ENCODE measurements at regions not wholly inside any gene's neighbourhood (a gene's known extent, or its start where the extent isn't known, plus 50 kb on each side); places are given as distances from the start of the nearest gene placed in this dataset.

DNA sequence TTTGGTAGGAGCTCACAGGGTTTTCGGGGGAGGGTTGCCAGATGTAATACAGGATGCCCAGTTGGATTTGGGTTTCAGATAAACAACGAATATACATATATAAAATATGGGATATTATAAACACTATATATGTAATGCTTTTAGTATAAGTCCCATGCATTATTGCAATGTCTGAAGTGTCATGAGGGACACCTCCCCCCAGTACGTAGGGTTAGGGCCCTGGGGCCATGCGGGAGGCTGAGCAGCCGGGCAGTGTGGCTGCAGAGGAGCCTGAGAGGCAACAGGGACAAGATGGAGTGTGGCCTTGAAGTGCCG is 148.9 kb downstream of the SMAD6 start:
- Histone ChIP-seq H3K36me3 (ENCODE audit: control insufficient read depth in 3 of 3, insufficient read depth in 2 of 3, low read depth in 1 of 3, low read length in 3 of 3) (peaks cover 0 to 4% (median 0%) of the 10 kb centered on the region in 3 donors), H3K9me3 (ENCODE audit: control insufficient read depth in 2 of 2, insufficient read depth in 1 of 2, low read depth in 1 of 2, low read length in 1 of 2) (no peaks in the 10 kb centered on the region), H3K27me3 (ENCODE audit: control insufficient read depth in 3 of 3, insufficient read depth in 3 of 3, low read length in 3 of 3) (no peaks in the 10 kb centered on the region), H3K4me1 (ENCODE audit: control insufficient read depth in 3 of 3, insufficient read depth in 2 of 3, low read depth in 1 of 3, low read length in 2 of 3) (peaks cover 2 to 57% (median 3%) of the 10 kb centered on the region in 3 donors), H3K4me3 (ENCODE audit: low read depth in 1 of 3, low read length in 3 of 3) (no peak overlapping the region), H3K27ac (ENCODE audit: low read depth in 1 of 3, low read length in 2 of 3) (peak overlapping the region in 1 of 3 donors; percentile 90)
- no peak for DNase-seq
- FAIRE-seq = no peak
- WGBS, 3 donors = 17 to 20% (median 17%) methylated on average over 6 of the region's 6 CpGs

DNA sequence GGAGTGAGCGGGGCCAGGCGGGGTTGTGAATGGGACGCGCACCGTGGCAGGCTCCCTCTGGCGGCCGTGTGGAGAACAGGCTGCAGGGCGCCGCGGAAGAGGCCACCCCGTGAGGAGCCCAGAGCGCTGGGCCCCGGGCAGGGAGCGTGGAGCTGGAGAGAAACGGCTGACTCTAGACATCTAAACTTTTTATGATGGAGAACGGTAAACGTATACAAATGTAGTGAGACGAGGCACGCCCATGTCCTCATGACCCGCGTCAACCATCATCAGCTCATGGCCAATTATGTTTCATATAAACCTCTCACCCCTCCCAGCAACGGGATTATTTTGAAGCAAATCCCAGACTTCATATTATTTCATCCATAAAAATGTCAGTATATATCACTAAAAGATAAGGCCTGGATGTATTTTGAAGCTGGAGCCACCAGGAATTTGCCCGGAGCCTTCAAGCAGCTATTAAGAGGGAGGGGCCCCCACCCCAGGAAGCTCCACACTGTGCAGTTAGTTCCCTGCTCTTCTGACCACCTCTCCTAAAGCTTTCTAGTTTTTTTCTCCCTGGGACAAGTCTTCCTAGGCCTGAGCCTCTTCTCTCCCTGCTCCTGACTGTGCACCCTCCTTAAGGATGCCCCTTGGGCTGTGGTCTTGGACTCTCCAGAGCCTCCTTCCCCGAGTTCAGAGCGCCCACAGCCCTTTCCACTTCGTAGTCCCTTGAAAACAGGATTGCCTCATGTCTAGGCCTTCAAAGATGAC is 149.5 kb downstream of the SMAD6 start:
- Histone ChIP-seq H3K4me1 (ENCODE audit: control insufficient read depth in 3 of 3, insufficient read depth in 2 of 3, low read depth in 1 of 3, low read length in 2 of 3) (peaks cover 2 to 57% (median 3%) of the 10 kb centered on the region in 3 donors), H3K27ac (ENCODE audit: low read depth in 1 of 3, low read length in 2 of 3) (peak overlapping the region in 1 of 3 donors; percentile 90), H3K36me3 (ENCODE audit: control insufficient read depth in 3 of 3, insufficient read depth in 2 of 3, low read depth in 1 of 3, low read length in 3 of 3) (peaks cover 0 to 4% (median 0%) of the 10 kb centered on the region in 3 donors), H3K4me3 (ENCODE audit: low read depth in 1 of 3, low read length in 3 of 3) (no peak overlapping the region), H3K9me3 (ENCODE audit: control insufficient read depth in 2 of 2, insufficient read depth in 1 of 2, low read depth in 1 of 2, low read length in 1 of 2) (no peaks in the 10 kb centered on the region), H3K27me3 (ENCODE audit: control insufficient read depth in 3 of 3, insufficient read depth in 3 of 3, low read length in 3 of 3) (no peaks in the 10 kb centered on the region)
- DNase-seq (peak; percentile 75 to 96), FAIRE-seq (no peak)
- 11 to 13% (median 12%) methylated on average over 21 to 26 of the region's 26 CpGs for whole genome bisulfite sequencing, 3 donors

DNA sequence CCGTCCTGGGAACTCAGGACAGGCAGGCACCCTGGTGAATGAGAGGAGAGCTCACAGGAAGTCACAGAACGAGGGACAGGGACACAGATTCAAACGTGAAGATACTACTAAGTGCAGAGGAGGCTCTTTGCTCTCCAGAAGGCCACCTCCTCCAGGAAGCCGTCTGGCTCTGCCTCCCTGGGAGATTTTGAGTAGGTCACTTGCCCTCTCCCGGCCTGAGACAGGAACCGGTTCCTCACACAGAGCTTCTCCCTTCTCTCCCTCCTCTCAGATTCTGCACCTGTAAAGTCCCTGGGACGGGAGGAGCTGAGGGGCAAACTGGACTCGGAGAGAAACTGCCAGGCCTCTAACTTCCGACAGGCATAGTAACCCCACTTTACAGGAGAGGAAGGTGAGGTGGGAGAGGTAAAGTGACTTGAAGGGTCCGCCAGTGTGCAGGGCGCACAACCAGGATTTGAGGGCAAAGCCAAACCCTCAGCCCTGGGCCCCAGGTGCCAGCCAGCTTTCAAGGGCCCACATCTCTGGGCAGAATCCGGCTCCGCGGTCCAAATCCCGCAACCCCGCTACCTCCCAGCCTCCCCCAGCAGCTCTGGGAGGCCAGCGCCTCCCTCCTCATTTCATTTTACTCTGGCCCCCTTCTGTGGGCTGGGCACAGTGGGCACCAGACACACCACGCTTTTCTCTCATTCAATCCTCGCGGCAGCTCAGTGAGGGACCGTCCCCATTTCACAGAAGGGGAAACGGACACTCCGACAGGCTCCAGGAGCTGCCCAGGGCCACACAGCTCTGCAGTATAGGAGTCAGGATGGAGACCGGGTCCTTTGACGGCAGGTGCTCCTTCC is 150.2 kb downstream of the SMAD6 start:
- FAIRE-seq = no peak
- no peak overlapping the region for H3K4me3 ChIP-seq (ENCODE audit: low read depth in 1 of 3, low read length in 3 of 3)
- 90 to 92% (median 91%) methylated on average over 25 of the region's 25 CpGs for WGBS, 3 donors
- peaks cover 0 to 4% (median 0%) of the 10 kb centered on the region in 3 donors for H3K36me3 ChIP-seq (ENCODE audit: control insufficient read depth in 3 of 3, insufficient read depth in 2 of 3, low read depth in 1 of 3, low read length in 3 of 3)
- peaks cover 2 to 57% (median 3%) of the 10 kb centered on the region in 3 donors for H3K4me1 ChIP-seq (ENCODE audit: control insufficient read depth in 3 of 3, insufficient read depth in 2 of 3, low read depth in 1 of 3, low read length in 2 of 3)
- no peak for DNase-seq
- no peaks in the 10 kb centered on the region for H3K27me3 ChIP-seq (ENCODE audit: control insufficient read depth in 3 of 3, insufficient read depth in 3 of 3, low read length in 3 of 3)
- H3K27ac ChIP-seq (ENCODE audit: low read depth in 1 of 3, low read length in 2 of 3) = peak overlapping the region in 1 of 3 donors; percentile 90
- H3K9me3 ChIP-seq (ENCODE audit: control insufficient read depth in 2 of 2, insufficient read depth in 1 of 2, low read depth in 1 of 2, low read length in 1 of 2) = no peaks in the 10 kb centered on the region

DNA sequence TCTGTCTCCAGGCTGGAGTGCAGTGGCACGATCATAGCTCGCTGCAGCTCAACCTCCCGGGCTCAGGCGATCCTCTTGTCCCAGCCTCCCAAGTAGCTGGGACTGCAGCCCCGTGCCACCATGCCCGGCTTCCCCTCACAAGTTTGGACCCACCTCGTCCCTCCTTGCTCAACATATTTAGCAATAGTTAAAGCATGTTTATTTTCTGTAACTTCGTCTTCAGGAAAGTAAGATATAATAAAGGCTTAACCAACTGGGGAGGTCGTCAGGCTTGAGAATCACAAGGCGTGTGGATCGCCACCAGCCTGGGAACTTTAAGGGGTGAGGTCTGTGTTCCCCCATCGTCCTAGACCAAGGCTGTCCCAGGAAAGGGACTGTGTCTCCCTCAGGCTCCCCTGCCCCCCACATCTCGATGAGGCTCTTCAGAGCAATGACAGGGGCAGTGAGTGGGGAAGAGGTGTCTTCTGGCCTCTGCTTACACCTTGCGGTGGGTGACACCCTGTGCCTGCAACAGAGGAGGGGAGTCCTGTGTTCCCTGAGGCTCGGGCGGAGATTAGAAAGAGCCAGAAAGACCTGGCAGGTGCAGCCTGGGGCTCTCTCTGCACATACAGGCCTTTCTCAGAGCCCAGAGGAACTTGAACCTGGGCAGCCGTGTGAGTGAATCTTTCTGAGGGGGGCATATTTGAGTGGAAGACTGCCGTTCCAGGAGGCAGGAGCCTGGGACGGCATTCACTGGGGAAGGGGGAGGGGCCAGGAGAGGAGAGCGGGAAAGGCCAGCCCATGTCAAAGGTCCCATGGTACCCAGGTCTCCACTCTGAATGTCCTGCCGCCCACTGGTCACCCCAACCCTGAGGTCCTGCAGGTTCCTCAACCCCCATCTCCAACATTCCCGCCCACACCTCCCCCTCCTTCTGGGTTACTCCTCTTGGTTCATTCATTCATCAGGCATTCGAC is 152.3 kb downstream of the SMAD6 start:
- 63 to 79% (median 72%) methylated on average over 23 of the region's 23 CpGs for WGBS, 3 donors
- peaks cover 2 to 37% (median 3%) of the 10 kb centered on the region in 3 donors for H3K4me1 ChIP-seq (ENCODE audit: control insufficient read depth in 3 of 3, insufficient read depth in 2 of 3, low read depth in 1 of 3, low read length in 2 of 3)
- H3K4me3 ChIP-seq (ENCODE audit: low read depth in 1 of 3, low read length in 3 of 3) = no peak overlapping the region
- H3K27ac ChIP-seq (ENCODE audit: low read depth in 1 of 3, low read length in 2 of 3) = no peak overlapping the region
- H3K36me3 ChIP-seq (ENCODE audit: control insufficient read depth in 3 of 3, insufficient read depth in 2 of 3, low read depth in 1 of 3, low read length in 3 of 3) = peaks cover 0 to 4% (median 0%) of the 10 kb centered on the region in 3 donors
- no peaks in the 10 kb centered on the region for H3K27me3 ChIP-seq (ENCODE audit: control insufficient read depth in 3 of 3, insufficient read depth in 3 of 3, low read length in 3 of 3)
- DNase-seq (no peak), FAIRE-seq (no peak)
- H3K9me3 ChIP-seq (ENCODE audit: control insufficient read depth in 2 of 2, insufficient read depth in 1 of 2, low read depth in 1 of 2, low read length in 1 of 2) = no peaks in the 10 kb centered on the region

DNA sequence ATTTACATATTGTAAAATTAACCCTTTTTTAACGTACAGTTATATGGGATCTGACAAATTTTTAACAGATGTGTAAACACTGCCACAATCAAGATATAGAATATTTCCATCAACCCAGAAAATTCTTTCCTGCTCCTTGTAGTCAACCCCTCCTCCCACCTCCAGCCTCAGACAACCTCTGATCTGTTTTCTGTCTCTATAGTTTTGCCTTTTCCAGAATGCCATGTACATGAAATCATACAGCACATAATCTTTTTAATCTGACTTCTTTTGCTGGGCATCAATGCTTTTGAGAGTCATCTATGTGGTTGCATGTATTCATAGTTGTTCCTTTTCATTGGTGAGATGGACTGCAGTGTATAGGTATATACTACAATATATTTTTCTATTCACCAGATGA is 153.0 kb downstream of the SMAD6 start:
- Histone ChIP-seq H3K27ac (ENCODE audit: low read depth in 1 of 3, low read length in 2 of 3) (no peak overlapping the region), H3K4me1 (ENCODE audit: control insufficient read depth in 3 of 3, insufficient read depth in 2 of 3, low read depth in 1 of 3, low read length in 2 of 3) (peaks cover 2 to 29% (median 3%) of the 10 kb centered on the region in 3 donors), H3K27me3 (ENCODE audit: control insufficient read depth in 3 of 3, insufficient read depth in 3 of 3, low read length in 3 of 3) (no peaks in the 10 kb centered on the region), H3K36me3 (ENCODE audit: control insufficient read depth in 3 of 3, insufficient read depth in 2 of 3, low read depth in 1 of 3, low read length in 3 of 3) (peaks cover 0 to 4% (median 0%) of the 10 kb centered on the region in 3 donors), H3K4me3 (ENCODE audit: low read depth in 1 of 3, low read length in 3 of 3) (no peak overlapping the region), H3K9me3 (ENCODE audit: control insufficient read depth in 2 of 2, insufficient read depth in 1 of 2, low read depth in 1 of 2, low read length in 1 of 2) (no peaks in the 10 kb centered on the region)
- FAIRE-seq (no peak), DNase-seq (no peak)
- WGBS, 3 donors = 11 to 48% (median 24%) methylated on average over 1 of the region's 1 CpG

DNA sequence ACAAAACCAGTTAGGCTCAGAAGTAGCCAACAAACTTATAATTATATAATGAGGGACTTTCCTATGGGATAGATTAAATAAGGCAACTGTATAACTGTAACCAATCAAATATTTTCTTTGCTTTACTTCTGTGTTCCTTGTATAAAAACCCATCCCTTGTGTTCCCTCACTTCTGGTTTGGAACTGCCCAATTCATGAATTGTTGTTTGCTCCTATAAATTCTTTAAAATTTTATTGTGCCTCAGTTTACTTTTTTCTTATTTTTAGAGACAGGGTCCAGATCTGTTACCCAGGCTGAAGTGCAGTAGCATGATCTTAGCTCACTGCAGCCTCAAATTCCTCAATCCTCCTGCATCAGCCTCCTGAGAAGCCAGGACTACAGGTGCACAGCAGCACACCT is 155.7 kb downstream of the SMAD6 start:
- Histone ChIP-seq H3K36me3 (ENCODE audit: control insufficient read depth in 3 of 3, insufficient read depth in 2 of 3, low read depth in 1 of 3, low read length in 3 of 3) (peaks cover 0 to under 1% (median 0%) of the 10 kb centered on the region in 3 donors), H3K4me1 (ENCODE audit: control insufficient read depth in 3 of 3, insufficient read depth in 2 of 3, low read depth in 1 of 3, low read length in 2 of 3) (peaks cover 0 to 10% (median 0%) of the 10 kb centered on the region in 3 donors), H3K9me3 (ENCODE audit: control insufficient read depth in 2 of 2, insufficient read depth in 1 of 2, low read depth in 1 of 2, low read length in 1 of 2) (no peaks in the 10 kb centered on the region), H3K27ac (ENCODE audit: low read depth in 1 of 3, low read length in 2 of 3) (no peak overlapping the region), H3K4me3 (ENCODE audit: low read depth in 1 of 3, low read length in 3 of 3) (no peak overlapping the region), H3K27me3 (ENCODE audit: control insufficient read depth in 3 of 3, insufficient read depth in 3 of 3, low read length in 3 of 3) (no peaks in the 10 kb centered on the region)
- no peak for DNase-seq
- FAIRE-seq = no peak

DNA sequence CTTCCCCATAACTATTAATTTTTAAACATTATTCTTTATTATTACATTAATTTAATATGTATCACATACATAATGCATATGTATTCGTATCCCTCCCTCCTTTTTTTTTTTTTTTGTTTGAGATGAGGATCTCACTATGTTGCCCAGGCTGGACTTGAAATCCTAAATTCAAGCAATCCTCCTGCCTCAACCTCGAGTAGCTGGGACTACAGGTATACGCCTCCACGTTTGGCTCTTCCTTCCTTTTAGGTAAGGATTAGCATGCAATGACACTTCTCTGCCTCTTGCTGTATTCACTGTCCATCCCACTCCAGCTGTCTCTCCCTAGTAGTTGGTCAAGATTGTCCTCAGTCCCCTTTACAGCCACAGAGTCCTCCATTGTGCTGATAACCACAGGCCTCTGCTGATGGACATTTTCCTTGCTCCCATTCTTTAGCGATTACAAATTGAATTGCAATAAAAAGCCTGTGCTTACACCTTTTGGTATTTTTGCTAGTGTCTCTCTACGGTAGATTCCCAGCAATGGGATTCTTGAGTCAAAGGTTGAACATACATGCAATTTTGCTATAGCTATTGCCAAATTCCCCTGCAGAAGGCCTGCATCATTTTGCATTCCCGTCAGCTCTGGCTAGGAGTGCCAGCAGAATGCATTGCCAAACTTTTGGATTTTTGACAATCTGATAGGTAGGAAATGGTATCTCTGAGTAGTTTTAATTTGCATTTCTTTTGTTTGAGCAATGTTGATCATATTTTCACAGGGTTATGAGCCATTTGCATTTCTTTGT is 156.6 kb downstream of the SMAD6 start:
- H3K27me3 ChIP-seq (ENCODE audit: control insufficient read depth in 3 of 3, insufficient read depth in 3 of 3, low read length in 3 of 3) = no peaks in the 10 kb centered on the region
- no peak overlapping the region for H3K4me3 ChIP-seq (ENCODE audit: low read depth in 1 of 3, low read length in 3 of 3)
- H3K4me1 ChIP-seq (ENCODE audit: control insufficient read depth in 3 of 3, insufficient read depth in 2 of 3, low read depth in 1 of 3, low read length in 2 of 3) = peaks cover 0 to 10% (median 0%) of the 10 kb centered on the region in 3 donors
- no peak overlapping the region for H3K27ac ChIP-seq (ENCODE audit: low read depth in 1 of 3, low read length in 2 of 3)
- 75 to 80% (median 77%) methylated on average over 7 of the region's 7 CpGs for WGBS, 3 donors
- no peaks in the 10 kb centered on the region for H3K36me3 ChIP-seq (ENCODE audit: control insufficient read depth in 3 of 3, insufficient read depth in 2 of 3, low read depth in 1 of 3, low read length in 3 of 3)
- no peak for DNase-seq
- FAIRE-seq = no peak
- H3K9me3 ChIP-seq (ENCODE audit: control insufficient read depth in 2 of 2, insufficient read depth in 1 of 2, low read depth in 1 of 2, low read length in 1 of 2) = no peaks in the 10 kb centered on the region
